Sigmoid colon (tissue), 3 donors: ENCODE measurements at regions not wholly inside any gene's neighbourhood (a gene's known extent, or its start where the extent isn't known, plus 50 kb on each side); places are given as distances from the start of the nearest gene placed in this dataset.

Source experiments
- POLR2A ChIP-seq, 2 donors: fragments of 450-650 bp; IDR thresholded peaks; one replicate each; pipeline ENCODE4 v1.6.1; 2016; ENCODE audit warnings: antibody characterized with exemption in 2 of 2, mild to moderate bottlenecking in 2 of 2, moderate library complexity in 2 of 2
- TF ChIP-seq, protein P1 (sequence below), 4 experiments: fragments of 450-650 bp in 3 of 4; fragments of 200-600 bp in 1 of 4; IDR thresholded peaks; one replicate each; pipeline ENCODE4 v1.5.1; 2016 to 2019; ENCODE audit warnings: antibody characterized with exemption in 4 of 4, mild to moderate bottlenecking in 3 of 4, moderate library complexity in 2 of 4

DNA sequence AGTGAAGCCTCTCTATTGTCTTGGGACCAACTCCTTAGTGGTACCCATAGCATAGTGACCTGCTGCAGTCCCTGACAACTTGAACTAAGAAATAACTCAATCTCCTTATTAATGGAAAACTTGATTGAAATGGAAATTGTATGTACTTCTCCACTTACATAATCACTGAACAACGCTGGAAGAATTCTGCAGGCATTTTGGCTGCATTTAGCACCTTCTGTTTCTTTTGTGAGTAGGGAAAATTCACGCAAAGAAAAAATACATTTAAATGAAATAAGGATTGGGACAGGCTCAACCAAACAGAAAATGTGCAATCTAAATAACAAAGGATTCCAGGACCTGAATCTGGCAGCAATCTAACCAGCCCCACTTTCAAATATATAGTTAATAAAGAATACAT lies 126.9 kb upstream of the GHITM start:
- TF ChIP-seq, protein P1, sequence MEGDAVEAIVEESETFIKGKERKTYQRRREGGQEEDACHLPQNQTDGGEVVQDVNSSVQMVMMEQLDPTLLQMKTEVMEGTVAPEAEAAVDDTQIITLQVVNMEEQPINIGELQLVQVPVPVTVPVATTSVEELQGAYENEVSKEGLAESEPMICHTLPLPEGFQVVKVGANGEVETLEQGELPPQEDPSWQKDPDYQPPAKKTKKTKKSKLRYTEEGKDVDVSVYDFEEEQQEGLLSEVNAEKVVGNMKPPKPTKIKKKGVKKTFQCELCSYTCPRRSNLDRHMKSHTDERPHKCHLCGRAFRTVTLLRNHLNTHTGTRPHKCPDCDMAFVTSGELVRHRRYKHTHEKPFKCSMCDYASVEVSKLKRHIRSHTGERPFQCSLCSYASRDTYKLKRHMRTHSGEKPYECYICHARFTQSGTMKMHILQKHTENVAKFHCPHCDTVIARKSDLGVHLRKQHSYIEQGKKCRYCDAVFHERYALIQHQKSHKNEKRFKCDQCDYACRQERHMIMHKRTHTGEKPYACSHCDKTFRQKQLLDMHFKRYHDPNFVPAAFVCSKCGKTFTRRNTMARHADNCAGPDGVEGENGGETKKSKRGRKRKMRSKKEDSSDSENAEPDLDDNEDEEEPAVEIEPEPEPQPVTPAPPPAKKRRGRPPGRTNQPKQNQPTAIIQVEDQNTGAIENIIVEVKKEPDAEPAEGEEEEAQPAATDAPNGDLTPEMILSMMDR (IDR thresholded peaks at IDR 0.05) = no peak
- TF ChIP-seq POLR2A (IDR thresholded peaks at IDR 0.05) = no peak
